T-helper 2 cell treated with Interferon-gamma antibody and Interleukin-4, amounts not matched to agents 100 ng/mL and 5 ng/mL, for 36 hours (primary cell): ENCODE measurements at regions not wholly inside any gene's neighbourhood (a gene's known extent, or its start where the extent isn't known, plus 50 kb on each side); places are given as distances from the start of the nearest gene placed in this dataset.

Experiments used
- intact Hi-C: fragments of 100-400 bp; cut with micrococcal nuclease; formaldehyde crosslinking; loops from one replicate; pipeline ENCODE4 v1.15.1; 2023

DNA sequence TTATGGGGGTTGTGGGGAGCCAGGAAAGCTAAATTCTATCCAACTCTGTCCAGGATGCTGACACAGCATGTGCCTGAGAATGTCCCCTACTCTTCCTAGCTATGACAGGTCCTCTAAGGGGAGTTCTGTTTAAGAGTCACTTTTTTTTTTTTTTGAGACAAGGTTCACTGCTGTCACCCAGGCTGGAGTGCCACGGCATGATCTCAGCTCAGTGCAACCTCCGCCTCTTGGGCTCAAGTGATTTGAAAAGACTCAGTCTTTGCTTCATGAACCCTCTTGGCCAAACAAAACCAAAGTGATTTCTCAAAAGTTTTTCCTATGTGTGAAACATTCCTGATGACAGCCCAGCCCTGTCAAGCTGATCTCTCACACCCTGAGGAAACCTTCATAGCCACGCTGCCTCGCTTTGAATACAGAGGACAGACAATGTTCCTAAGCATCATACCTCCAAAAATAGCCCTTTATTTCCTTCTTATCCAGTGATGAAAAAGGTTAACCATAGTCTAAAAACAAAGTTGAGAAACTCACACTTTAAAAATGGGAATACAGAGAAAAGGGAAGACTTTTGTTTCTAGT is 105.5 kb upstream of the PROK2 start:
- intact Hi-C loops = no loop called here

DNA sequence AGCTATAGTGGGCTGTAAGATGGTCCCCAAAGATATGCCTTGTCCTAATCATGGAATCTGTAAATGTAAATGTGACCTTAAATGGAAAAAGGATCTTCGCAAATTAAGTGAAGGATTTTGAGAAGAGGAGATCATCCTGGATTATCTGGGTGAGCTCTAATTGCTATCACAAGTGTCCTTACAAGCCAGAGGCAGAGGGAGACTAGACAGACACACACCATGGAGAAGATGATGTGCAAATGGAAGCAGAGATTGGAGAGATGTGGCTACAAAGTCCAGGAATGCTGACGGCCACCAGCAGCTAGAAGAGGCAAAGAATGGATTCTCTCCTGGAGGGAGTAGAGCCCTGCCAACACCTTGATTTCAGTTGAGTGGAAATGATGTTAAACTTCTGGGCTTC is 102.3 kb upstream of the PROK2 start:
- intact Hi-C loops = no loop called here

DNA sequence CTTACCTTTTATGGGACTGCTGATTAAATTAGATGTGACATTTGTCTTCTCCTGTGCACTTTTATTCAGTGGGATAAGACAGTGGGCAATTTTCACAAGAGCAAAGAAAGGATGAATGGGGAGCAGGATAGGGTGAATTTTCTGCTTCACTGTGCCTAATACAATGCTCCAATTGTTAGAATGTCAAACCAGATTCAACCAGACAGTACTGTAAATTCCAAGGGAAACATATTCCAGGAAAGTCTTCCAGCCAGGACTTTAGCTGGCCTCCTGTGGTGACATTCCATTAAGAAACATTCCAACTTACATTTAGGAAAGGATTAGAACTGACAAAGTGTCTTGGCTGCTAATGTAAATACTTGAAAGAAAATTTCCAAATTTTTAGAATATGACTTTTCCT is 100.1 kb upstream of the PROK2 start:
- intact Hi-C loops = no loop called here

DNA sequence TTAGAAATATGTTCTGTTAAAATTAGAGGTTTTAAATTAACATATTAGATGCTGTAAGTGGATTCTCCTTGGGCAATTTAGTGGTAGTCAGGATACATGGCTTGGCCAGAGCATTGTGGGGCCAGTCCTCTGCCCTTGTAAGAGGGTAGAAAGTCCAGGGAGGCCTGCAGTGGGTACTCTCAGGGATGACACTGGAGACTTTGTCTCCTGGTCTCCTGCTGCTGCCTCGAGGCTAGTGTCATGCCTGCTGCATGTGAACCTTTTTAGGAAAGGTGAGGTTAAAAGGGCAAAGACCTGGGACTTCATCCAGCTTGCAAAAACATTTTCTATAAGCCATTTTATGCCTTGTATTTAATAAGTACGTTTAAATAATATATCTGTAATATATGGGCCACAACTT is 96.8 kb upstream of the PROK2 start:
- intact Hi-C loops = no loop called here

DNA sequence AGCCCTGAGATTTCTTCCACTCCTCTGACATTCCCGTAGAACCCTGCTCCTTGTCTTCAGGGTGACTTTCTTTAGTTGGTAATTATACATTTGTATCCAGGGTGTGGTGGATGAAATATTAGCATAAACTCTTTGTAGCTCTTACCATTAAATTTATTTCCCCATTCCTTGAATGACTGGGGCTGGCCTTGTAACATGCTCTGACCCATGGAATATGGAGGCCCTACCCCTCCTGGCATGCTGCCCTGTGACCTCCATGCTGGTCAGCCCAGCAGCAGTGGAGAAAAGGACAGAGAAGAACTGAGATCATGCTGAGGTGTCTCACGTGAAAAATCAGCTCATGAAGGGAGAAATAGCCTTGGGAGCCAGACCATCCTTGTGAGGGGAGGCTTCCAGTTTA is 96.1 kb upstream of the PROK2 start:
- intact Hi-C loops = no loop called here

DNA sequence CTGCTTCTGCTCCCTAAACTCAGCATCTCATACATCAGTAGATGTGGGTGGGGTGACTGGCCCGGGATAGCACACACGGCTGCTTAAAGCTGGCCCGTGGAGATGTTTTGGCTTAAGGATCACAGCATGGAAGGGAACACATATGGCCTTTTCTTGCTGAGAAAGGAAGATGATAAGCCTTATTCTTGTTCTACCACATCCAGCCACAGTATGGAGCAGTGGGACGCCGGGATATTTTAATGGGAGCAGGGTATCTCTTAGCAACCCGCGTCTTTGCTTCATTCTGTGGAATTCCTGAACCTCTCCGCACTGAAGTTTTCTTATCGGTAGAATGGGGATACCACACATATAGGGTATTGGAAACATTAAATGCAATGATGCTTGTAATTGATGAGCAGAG is 94.1 kb upstream of the PROK2 start:
- intact Hi-C loops = loop anchor here (5.0 to 10.0 kb wide), 3 partner anchors 167 to 566 kb away; partner anchors contain the start of gene RYBP

DNA sequence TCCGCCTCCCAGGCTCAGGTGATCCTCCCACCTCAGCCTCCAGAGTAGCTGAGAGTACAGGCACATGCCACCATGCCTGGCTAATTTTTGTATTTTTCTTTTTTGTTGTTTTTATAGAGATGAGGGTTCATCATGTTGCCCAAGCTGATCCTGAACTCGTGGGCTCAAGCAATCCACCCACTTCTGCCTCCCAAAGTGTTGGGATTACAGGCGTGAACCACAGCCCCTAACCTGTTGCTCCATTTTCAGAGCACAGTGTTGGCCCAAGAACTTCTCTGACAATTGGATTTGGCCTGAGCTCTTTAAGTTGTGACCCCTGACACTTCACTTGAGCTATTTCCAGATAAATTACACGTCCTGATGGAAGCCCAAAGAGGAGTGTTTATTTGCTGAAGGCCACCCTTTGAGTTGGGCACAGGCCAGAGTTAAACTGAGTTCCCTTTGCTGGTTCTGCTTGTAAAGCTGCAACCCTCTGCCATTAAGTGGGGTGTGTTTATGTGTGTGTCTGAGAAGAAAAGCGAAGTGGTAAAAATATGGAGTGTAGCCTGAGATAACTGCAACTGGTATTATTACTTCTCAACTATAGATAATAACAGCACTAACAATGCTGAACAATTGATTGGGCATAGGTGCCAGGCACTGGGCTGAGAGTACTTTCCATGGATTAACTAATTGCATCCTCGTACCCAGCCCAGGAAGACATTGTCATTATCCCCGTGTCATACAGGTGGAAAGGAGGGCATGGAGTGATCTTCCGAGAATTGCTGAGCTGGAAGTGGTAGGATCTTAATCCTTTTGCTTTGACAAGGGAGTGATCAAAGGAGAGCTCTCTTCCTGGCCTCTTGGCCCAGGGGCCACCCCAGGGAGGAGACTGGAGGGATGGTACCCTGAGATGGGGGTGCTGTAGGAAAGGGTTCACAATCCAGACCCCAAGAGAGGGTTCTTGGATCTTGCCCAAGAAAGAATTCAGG is 91.5 kb upstream of the PROK2 start:
- intact Hi-C loops = loop anchor here (5.0 to 10.0 kb wide), 3 partner anchors 164 to 568 kb away; partner anchors contain the start of gene RYBP

DNA sequence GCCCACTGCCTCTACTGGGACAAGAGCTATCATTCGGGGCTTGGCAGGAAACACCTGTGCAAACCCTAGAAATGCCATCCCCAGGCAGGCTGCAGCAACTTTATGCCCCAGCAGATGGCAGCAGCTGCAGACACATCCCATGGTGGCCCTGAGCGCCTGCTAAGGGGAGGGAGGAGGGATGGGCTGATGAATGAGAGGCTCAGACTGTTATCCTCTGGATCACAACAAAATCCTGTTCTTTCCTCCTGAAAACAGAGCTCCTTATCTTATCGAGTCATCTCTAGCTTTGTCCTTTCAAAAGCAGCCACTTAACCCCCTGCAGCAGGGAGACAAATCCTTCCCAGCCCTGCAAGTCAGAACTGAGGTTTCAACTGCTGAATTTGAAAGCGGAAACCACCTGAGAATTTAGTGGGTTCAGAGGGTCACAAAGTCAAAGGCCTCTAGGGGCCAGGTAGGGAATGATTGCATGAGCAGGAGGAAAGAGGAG is 90.6 kb upstream of the PROK2 start:
- intact Hi-C loops = loop anchor here (1.0 to 10.0 kb wide), 5 partner anchors 163 to 947 kb away; partner anchors contain the start of gene RYBP

DNA sequence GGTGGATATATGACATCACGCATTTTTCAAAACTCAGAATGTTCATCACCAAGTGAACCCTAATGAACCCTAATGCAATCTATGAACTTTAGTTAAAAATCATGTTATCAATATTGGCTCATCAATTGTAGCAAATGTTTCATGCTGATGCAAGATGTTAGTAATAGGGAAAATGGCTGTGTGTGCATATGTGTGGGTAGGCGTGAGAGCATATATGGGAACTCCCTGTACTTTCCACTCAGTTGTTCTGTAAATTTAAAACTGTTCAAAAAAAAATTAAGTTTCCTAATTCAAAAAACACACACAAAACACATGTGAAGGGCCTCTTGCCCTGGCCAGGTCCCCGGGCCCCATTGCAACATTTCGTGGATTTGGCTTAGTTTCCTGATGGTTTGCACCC is 89.7 kb upstream of the PROK2 start:
- intact Hi-C loops = loop anchor here (1.0 to 10.0 kb wide), 5 partner anchors 162 to 948 kb away; partner anchors contain the start of gene RYBP

DNA sequence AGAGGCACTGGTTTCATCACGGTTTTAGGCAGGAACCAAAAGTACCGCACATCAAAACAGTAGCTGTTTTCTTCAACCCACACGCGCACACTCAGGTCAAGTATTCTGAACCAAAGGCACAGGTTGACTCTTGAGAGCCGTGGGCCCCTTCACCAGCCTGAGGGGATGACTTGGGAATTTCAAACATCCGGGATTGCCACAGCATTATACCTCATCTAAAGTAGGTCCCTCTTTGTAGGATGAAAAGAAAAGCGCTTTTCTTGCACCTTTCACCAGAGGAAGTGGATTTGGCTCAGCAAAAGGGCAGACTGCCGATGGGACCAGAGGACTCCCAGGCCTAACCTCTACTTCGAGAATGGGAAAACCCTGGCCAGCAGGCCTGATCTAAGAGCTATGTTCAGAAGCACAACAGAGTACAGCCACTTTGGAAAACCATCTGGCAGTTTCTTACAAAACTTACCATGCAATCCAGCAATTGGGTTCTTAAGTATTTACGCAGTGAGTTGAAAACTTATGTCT is 88.2 kb upstream of the PROK2 start:
- intact Hi-C loops = loop anchor here (10.0 kb wide), 1 partner anchor 572 kb away; the partner anchor contains the start of gene RYBP

DNA sequence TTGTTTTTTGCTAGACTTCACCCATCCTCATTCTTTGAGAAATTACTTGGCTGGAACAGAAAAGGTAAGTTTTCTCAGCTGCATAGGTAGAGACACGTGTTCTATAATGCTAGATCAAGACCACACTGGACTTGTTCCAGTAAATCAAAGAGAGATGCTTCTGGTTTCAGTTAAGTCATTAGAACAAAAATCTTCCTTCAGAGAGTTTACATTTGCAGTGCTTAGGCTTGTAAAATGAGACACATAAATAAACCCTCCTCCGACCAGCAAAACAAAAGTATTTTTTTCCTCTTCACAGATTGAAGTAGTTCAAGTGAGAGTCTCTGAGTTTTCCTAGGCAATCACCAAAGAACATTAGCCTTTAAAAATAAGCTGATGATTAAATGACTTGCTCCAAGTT is 87.3 kb upstream of the PROK2 start:
- intact Hi-C loops = loop anchor here (10.0 kb wide), 1 partner anchor 573 kb away; the partner anchor contains the start of gene RYBP

DNA sequence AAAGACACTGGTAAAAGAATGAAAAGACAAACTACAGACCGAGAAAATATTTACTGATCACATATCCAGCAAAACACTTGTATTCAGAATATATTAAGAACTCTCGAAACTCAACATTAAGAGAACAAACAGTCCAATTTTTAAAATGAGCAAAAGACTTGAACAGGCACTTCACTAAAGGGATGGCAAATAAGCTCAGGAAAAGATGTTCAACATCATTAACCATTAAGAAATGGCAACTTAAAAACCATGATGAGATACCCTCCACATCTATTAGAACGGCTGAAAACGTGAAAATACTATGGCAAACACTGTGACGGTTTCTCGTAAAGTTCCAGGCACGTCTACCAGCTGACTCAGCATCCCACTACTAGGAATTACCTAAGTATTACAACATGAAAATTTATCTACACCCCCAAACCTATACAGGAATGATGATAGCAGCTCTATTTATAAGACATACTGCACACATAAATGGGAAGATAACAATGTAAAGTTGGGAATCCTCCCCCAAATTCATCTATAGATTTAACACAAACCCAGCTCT is 86.1 kb upstream of the PROK2 start:
- intact Hi-C loops = loop anchor here (10.0 kb wide), 1 partner anchor 574 kb away; the partner anchor contains the start of gene RYBP

DNA sequence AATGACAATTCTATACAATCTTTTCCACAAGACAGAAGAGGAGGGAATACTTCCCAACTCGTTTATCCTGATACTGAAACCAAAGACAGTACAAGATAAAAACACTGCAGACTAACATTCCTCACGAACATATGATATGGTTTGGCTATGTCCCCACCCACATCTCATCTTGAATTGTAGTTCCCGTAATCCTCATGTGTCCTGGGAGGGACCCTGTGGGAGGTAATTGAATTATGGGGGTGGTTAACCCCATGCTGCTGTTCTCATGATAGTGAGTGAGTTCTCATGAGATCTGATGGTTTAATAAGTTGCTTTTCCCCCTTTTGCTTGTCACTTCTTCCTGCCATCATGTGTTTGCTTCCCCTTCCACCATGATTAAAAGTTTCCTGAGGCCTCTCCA is 83.9 kb upstream of the PROK2 start:
- intact Hi-C loops = no loop called here

DNA sequence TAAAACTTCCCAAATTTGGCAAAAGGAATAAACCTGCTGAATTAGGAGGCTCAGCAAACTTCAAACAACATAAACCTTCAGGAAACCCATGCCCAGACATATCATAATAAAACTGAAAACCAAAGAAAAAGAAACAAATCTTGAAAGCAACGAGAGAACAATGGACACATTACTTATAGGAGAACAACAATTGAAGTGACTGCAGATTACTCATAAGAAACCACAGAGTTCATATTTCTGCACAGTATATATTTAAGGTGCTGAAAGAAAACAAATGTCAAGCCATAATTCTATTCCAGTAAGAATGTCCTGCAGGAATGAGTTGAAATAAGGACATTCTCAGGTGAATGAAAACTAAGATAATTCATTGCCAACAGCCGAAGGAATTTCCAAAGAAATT is 80.8 kb upstream of the PROK2 start:
- intact Hi-C loops = no loop called here

DNA sequence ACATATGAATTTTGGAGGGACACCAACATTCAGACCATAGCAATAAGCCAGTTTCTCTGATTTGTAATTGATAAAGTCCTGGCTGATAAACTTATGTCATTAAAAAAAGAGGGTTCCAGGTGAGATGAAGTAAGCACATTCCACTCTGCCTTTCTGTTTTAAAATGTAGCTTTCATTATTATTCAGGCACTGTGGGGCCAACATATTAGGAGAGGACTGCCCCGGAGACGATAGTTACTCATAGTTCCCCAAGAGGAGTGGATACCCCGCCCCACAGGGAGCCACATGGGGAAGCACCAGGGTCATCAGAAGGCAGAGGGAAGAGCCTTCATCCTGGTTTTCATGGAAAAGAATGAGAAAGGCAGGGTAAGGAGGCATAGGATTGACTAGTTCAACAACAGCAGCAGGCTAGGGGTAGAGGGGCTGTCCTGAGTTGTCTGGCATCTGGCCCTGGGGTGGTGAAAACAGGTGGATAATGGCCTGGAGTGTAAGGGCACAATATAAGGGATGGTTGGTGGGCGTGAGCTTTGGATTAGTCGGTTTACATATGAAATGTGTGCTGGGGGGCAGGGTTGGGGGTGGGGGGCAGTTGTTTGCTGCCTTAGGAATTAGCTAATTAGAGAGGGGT is 78.7 kb upstream of the PROK2 start:
- intact Hi-C loops = no loop called here

DNA sequence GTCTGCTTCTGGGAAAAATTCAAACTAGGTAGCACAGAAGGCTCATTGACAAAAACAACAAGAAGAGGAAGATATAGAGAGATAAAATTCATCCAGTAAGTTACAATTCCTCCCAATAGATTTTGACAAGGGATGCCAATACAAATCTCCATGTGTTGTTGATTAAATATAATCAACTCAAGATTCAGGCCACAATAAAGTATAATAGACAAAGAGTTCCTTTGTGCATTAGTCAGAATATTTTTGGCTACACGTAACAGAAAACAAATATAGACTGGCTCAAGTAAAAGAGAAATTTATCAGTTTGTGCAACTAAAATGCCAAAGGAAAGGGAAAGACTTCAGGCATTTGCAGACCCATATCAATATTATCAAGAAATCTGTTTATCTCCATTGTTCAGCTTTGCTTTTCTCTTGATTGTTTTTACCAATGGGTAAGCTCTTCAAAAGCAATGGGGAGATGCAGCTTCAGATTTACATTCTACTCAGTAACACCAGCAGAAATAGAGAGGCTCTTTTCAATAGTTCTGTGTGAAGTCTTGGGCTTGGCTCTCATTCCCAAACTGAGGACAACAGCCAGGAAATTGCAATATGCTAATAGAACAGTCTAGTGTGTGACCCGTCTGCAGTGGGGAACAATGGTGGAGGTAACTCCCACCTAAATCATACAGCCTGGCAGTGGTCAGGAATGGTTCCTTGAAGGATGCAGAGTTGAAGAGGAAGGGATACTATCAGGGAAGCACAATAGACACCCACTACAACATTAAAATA is 77.6 kb upstream of the PROK2 start:
- intact Hi-C loops = no loop called here

DNA sequence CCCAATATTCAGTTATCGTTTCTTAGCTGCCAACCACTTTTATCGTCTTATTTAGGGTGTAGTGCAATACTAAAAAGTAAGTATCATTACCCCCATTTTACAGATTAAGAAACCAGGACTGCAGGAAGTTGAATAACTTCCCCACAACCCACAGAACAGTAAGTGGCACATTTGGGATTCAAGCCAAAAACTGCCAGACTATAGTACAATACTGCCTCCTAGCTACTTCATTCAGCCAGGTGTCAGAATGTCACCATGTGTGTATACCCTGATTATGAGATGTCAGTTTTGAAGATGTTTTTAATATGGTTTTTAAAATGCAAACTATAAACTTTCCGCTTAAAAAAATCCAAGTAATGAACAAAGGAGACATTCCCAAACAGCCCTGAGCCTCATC is 74.2 kb upstream of the PROK2 start:
- intact Hi-C loops = loop anchor here (1.0 kb wide), 1 partner anchor 148 kb away; no protein-coding TSS in a partner anchor

DNA sequence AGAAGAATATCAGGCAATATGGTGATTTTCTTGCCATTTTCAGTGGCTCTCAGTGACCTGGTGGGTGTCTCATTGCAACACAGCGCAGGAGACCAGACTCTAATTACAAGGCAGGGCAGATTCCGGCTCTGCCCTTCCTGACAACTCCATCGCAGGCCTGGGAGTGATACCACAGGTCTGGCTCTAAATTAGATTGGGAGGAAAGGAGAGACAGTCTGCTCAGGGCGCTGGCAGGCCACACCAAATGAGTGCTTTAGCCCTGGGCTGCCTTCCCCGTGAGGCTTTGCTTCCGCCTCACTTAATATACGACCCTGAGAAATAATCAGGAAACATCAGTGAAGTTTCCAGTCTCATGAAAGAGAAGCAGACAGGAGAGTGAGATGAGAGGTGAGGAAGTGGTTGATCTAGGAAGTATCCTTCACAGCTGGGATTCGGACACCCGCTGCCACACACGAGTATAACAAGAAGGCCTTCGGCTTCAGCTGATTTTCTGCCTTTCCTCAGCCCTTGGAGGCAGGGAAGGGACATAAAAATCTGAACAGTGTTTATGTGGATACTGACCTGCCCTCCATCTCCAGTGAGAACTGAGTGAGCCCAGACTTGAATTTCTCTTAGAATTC is 73.7 kb upstream of the PROK2 start:
- intact Hi-C loops = loop anchor here (1.0 kb wide), 1 partner anchor 147 kb away; no protein-coding TSS in a partner anchor

DNA sequence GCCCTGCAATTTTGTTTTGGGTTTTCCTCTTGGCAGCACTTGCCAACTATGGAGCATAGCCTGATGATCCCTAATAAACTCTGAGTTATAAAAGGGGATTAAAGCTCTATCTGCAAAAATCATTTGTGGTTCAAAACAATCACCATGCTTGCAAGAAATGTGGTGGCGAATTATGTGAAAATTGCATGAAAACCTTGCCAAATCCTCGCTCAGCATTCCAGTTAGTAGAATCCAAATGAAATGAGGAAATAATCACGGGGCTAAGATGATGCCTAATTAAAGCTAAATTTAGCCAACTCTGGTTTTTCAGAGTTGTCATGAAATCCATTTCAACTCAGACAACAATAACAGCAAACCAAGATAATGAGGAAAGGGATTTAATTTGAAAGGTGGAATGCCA is 73.0 kb upstream of the PROK2 start:
- intact Hi-C loops = no loop called here

DNA sequence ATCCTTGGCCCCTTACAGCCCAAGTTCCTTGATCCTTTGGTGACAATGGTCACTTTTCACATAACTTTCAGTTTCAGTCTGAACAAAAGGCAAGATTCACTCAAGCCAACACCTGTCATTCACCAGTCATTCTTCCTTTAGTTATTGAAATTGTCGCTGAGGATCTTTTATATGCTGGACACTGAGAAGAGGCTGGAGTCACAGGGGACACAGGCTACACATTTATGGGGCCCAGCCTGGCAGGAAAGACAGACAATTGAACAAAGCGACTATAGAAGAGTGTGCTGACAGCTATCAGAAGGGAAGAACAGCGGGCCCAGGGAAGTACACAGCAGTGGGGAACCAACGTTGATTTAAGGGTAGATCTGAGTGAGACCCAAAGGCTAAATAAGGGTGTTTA is 69.8 kb upstream of the PROK2 start:
- intact Hi-C loops = no loop called here
